ENCODE measurements at regions not wholly inside any gene's neighbourhood (a gene's known extent, or its start where the extent isn't known, plus 50 kb on each side); places are given as distances from the start of the nearest gene placed in this dataset.

DNA sequence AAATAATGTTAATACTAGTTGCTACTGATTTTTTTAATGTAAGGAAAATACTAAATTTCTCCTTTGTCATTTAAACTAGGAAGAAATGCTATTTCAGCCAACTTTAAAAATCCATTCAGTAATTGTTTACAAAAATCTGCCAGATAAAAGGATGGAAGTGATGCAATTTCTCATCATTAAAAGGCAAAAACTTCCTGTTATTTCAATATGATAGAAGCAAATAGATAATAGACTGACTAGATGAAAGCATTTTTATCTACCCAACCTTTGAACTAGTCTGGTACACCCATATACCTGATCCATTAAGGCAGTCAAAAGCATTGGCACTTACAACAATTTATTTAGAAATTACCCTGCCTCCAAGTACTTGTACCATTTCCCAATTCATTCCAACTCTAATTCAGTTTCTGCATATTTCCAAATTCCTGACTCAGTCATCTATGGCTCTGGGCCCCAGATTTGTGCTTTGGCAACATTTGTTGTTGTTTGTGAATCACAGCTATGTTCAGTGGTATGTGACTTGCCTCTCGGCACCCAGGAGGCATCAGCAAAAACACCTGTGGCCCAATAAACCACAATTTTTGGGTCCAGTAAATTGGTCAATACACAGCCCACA lies 482.6 kb upstream of the SEMA3A start:
- H3K4me3 ChIP-seq: no peak overlapping the region
- no peaks in the 10 kb centered on the region for H3K36me3 ChIP-seq
- H3K9me3 ChIP-seq: no peaks in the 10 kb centered on the region
- no peak overlapping the region for H3K27ac ChIP-seq
- H3K27me3 ChIP-seq: no peaks in the 10 kb centered on the region
- DNase-seq (ENCODE audit: low spot score): no peak
- TF ChIP-seq, protein P1, sequence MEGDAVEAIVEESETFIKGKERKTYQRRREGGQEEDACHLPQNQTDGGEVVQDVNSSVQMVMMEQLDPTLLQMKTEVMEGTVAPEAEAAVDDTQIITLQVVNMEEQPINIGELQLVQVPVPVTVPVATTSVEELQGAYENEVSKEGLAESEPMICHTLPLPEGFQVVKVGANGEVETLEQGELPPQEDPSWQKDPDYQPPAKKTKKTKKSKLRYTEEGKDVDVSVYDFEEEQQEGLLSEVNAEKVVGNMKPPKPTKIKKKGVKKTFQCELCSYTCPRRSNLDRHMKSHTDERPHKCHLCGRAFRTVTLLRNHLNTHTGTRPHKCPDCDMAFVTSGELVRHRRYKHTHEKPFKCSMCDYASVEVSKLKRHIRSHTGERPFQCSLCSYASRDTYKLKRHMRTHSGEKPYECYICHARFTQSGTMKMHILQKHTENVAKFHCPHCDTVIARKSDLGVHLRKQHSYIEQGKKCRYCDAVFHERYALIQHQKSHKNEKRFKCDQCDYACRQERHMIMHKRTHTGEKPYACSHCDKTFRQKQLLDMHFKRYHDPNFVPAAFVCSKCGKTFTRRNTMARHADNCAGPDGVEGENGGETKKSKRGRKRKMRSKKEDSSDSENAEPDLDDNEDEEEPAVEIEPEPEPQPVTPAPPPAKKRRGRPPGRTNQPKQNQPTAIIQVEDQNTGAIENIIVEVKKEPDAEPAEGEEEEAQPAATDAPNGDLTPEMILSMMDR (IDR thresholded peaks at IDR 0.05): no peak
- no peaks in the 10 kb centered on the region for H3K4me1 ChIP-seq

DNA sequence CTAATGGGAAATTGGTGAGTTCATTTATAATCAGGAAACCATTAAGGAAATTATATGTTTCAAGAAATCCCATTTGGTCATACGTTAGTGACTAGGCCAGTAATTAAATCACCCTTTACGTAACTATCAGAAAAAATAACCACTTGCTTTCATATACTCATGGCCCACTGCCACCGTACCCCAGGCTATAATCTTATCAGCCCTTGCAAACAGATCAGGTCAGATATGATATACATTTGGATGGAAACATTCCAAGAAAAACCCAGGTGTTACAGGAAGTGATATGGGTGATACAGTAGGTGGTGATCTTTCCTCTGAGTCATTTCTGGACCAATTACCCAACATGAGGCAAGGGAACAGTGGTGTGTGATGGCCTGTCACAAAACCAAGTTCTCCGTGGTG lies 481.0 kb upstream of the SEMA3A start:
- H3K27me3 ChIP-seq: no peaks in the 10 kb centered on the region
- H3K36me3 ChIP-seq: no peaks in the 10 kb centered on the region
- H3K27ac ChIP-seq: peak overlapping the region in 1 of 2 donors; percentile 13
- no peaks in the 10 kb centered on the region for H3K9me3 ChIP-seq
- TF ChIP-seq, protein P1 (IDR thresholded peaks at IDR 0.05): no peak
- no peak overlapping the region for H3K4me3 ChIP-seq
- H3K4me1 ChIP-seq: no peaks in the 10 kb centered on the region
- DNase-seq (ENCODE audit: low spot score): no peak

DNA sequence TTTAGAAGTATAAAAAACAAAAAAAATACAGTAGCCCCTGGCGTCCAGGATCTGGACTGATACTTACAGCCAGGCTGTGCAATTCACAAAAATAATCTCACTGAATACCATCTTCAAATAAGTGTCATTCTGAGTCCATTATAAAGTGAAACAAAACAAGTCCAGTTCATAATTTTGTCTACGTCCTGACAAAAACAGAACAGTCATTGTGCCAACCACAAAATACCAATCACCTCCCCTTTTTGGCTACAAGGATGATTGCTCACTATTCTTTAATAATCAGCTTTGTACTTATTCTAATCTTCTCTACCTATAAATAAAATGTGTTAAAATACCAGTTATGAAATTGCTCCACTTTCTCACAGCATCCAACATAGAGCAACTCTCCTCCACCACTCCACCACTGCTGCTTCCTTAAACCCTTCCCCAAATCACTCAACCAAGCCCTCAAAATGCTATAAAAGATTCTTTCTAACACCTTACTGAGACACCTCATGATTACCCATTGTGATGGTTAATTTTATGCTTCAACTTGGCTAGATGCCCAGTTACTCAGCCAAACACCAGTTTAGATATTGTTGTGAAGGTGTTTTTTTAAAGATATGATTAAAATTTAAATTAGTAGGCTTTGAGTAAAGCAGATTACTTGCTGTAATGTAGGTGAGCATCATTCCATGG lies 479.8 kb upstream of the SEMA3A start:
- TF ChIP-seq, protein P1 (IDR thresholded peaks at IDR 0.05): no peak
- H3K4me3 ChIP-seq: peak overlapping the region in 1 of 2 donors; percentile 9
- no peaks in the 10 kb centered on the region for H3K27me3 ChIP-seq
- DNase-seq (ENCODE audit: low spot score): no peak
- H3K9me3 ChIP-seq: no peaks in the 10 kb centered on the region
- no peaks in the 10 kb centered on the region for H3K36me3 ChIP-seq
- H3K27ac ChIP-seq: peak overlapping the region in 1 of 2 donors; percentile 60
- no peaks in the 10 kb centered on the region for H3K4me1 ChIP-seq

DNA sequence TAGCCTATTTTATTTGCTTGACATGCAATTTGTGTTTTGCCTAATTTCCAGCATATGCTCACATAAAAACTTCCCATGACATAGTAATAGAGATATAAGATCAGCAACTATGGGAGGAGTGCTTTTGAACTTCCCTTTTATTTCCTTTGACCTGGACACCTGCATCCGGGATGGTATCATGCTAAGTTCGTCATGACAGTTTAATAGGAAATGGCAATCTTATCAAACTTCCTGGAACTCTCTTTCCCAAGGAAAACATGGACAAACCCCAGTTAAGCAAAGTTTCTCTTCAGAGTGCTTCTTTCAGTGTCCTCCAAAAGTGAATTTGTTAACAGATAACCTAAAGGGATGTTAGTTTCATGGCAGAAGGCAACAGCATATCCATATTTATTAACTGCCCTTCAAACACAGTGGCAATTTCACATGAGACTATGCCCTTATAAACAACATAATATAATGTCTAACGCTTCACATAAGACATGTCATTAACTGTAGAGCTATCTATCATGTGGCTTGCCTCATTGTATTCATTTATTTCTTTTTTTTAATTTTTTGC lies 474.7 kb upstream of the SEMA3A start:
- Histone ChIP-seq H3K27me3 (no peaks in the 10 kb centered on the region), H3K9me3 (no peaks in the 10 kb centered on the region), H3K36me3 (no peaks in the 10 kb centered on the region), H3K27ac (no peak overlapping the region), H3K4me3 (no peak overlapping the region), H3K4me1 (no peaks in the 10 kb centered on the region)
- DNase-seq (ENCODE audit: low spot score): no peak
- TF ChIP-seq, protein P1 (IDR thresholded peaks at IDR 0.05): no peak

DNA sequence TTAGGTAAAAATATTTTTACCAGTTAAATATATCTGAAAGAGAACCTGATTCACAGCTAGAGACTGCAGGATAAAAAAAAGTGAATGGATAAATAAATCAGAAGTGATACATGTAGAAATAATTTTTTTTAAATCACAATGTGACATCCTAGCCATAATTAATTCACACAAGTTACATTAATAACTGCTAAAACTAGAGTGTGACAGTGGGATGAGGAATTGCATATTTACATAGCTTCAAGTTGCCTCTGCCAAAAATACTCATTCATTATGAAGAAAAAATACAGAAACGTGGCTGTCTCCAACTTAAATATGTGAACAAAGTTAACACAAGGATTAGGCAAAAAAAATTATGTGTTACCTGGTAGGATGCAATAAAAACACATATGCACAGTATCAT lies 473.5 kb upstream of the SEMA3A start:
- DNase-seq (ENCODE audit: low spot score): no peak
- TF ChIP-seq, protein P1 (IDR thresholded peaks at IDR 0.05): no peak
- Histone ChIP-seq H3K9me3 (no peaks in the 10 kb centered on the region), H3K4me3 (no peak overlapping the region), H3K4me1 (no peaks in the 10 kb centered on the region), H3K36me3 (no peaks in the 10 kb centered on the region), H3K27ac (no peak overlapping the region), H3K27me3 (no peaks in the 10 kb centered on the region)

Measured in right atrium auricular region (tissue), 2 donors.